AG08396 (cell line): ENCODE measurements at regions not wholly inside any gene's neighbourhood (a gene's known extent, or its start where the extent isn't known, plus 50 kb on each side); places are given as distances from the start of the nearest gene placed in this dataset.
"Not testable (repeated sequence)": the region's sequence is repeated elsewhere in the genome, so short reads cannot be mapped to it uniquely, and the experiment has no call there.

Experiments used
- DNase-seq: peaks from one replicate; pipeline ENCODE4 v3.0.0; 2012; ENCODE audit warnings: low spot score, mixed read lengths

- DNase-seq = no peak
Measured at GRCh38 chr12:46518729-46519128, 146.2 kb upstream of the SLC38A2 start.

- DNase-seq = no peak
Measured at GRCh38 chr12:46518169-46518568, 145.6 kb upstream of the SLC38A2 start.

GRCh38 chr12:46517579-46517962, 145.0 kb upstream of the SLC38A2 start:
- DNase-seq = no peak

GRCh38 chr12:46516933-46517578, 144.5 kb upstream of the SLC38A2 start:
- DNase-seq = no peak

- DNase-seq = no peak
Measured at GRCh38 chr12:46516238-46516932, 143.8 kb upstream of the SLC38A2 start.

GRCh38 chr12:46515829-46516228, 143.3 kb upstream of the SLC38A2 start:
- no peak for DNase-seq

GRCh38 chr12:46514886-46515285, 142.3 kb upstream of the SLC38A2 start:
- DNase-seq = no peak

- not testable (repeated sequence) for DNase-seq
Measured at GRCh38 chr12:46510257-46510656, 137.7 kb upstream of the SLC38A2 start.

- DNase-seq = no peak
Measured at GRCh38 chr12:46509135-46509534, 136.6 kb upstream of the SLC38A2 start.

GRCh38 chr12:46508651-46509050, 136.1 kb upstream of the SLC38A2 start:
- no peak for DNase-seq

GRCh38 chr12:46507766-46508165, 135.2 kb upstream of the SLC38A2 start:
- no peak for DNase-seq

- DNase-seq = no peak
Measured at GRCh38 chr12:46506961-46507360, 134.4 kb upstream of the SLC38A2 start.

GRCh38 chr12:46506198-46506597, 133.6 kb upstream of the SLC38A2 start:
- DNase-seq = no peak

- no peak for DNase-seq
Measured at GRCh38 chr12:46504494-46504893, 131.9 kb upstream of the SLC38A2 start.

- no peak for DNase-seq
Measured at GRCh38 chr12:46503637-46504175, 131.1 kb upstream of the SLC38A2 start.

GRCh38 chr12:46500673-46501072, 128.1 kb upstream of the SLC38A2 start:
- DNase-seq = no peak

- no peak for DNase-seq
Measured at GRCh38 chr12:46499901-46500300, 127.3 kb upstream of the SLC38A2 start.

GRCh38 chr12:46499226-46499625, 126.7 kb upstream of the SLC38A2 start:
- no peak for DNase-seq

GRCh38 chr12:46497739-46498138, 125.2 kb upstream of the SLC38A2 start:
- DNase-seq = no peak

GRCh38 chr12:46494424-46494823, 121.9 kb upstream of the SLC38A2 start:
- DNase-seq = peak; percentile 35

GRCh38 chr12:46493834-46494181, 121.2 kb upstream of the SLC38A2 start:
- no peak for DNase-seq

- DNase-seq = no peak
Measured at GRCh38 chr12:46493150-46493833, 120.7 kb upstream of the SLC38A2 start.

GRCh38 chr12:46492471-46493085, 120.0 kb upstream of the SLC38A2 start:
- DNase-seq = peak; percentile 54
